ENCODE measurements at regions not wholly inside any gene's neighbourhood (a gene's known extent, or its start where the extent isn't known, plus 50 kb on each side); places are given as distances from the start of the nearest gene placed in this dataset.

DNA sequence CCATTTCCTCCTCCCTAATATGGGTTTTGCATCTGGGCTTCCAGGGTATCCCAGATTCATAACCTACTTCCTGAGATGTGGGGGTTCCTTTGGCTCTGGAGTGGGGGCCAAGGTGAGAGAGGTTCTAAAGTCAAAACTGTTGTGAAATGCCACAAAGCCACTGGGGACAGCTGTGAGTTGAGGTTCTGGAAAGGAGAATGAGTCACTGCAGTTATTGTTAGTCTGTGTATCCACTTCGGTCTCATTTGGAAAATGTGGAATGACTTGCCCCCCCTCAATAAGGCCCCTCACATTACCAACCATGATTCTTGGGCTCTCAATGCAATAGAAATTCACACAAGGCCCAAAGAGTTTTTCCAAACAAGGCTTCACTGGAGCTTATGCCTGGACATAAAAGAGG lies 51.1 kb upstream of the LGALSL start:
- TF ChIP-seq, protein P1, sequence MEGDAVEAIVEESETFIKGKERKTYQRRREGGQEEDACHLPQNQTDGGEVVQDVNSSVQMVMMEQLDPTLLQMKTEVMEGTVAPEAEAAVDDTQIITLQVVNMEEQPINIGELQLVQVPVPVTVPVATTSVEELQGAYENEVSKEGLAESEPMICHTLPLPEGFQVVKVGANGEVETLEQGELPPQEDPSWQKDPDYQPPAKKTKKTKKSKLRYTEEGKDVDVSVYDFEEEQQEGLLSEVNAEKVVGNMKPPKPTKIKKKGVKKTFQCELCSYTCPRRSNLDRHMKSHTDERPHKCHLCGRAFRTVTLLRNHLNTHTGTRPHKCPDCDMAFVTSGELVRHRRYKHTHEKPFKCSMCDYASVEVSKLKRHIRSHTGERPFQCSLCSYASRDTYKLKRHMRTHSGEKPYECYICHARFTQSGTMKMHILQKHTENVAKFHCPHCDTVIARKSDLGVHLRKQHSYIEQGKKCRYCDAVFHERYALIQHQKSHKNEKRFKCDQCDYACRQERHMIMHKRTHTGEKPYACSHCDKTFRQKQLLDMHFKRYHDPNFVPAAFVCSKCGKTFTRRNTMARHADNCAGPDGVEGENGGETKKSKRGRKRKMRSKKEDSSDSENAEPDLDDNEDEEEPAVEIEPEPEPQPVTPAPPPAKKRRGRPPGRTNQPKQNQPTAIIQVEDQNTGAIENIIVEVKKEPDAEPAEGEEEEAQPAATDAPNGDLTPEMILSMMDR (IDR thresholded peaks at IDR 0.05) = no peak
- no peak for TF ChIP-seq ZFX (IDR thresholded peaks at IDR 0.05; ENCODE audit: borderline replicate concordance)

All from 22Rv1 (cell line).